ENCODE measurements at regions not wholly inside any gene's neighbourhood (a gene's known extent, or its start where the extent isn't known, plus 50 kb on each side); places are given as distances from the start of the nearest gene placed in this dataset.
"Not testable (repeated sequence)": the region's sequence is repeated elsewhere in the genome, so short reads cannot be mapped to it uniquely, and the experiment has no call there.

- DNase-seq; H3K36me3 ChIP-seq; H3K9me3 ChIP-seq (replicated peaks); H3K4me1 ChIP-seq; H3K4me3 ChIP-seq; H3K27ac ChIP-seq (replicated peaks); intact Hi-C loops (cut with micrococcal nuclease); H3K27me3 ChIP-seq (ENCODE audit: low read depth): not testable (repeated sequence)
Measured at GRCh38 chr2:91500246-91500977, 2808.9 kb downstream of the RPIA start.

- intact Hi-C loops (cut with micrococcal nuclease); H3K4me1 ChIP-seq: not testable (repeated sequence)
Measured at GRCh38 chr2:91500978-91501310, 2809.5 kb downstream of the RPIA start.

GRCh38 chr2:91501481-91502080, 2810.1 kb downstream of the RPIA start:
- intact Hi-C loops (cut with micrococcal nuclease); H3K36me3 ChIP-seq; H3K4me3 ChIP-seq; H3K27ac ChIP-seq (replicated peaks); H3K27me3 ChIP-seq (ENCODE audit: low read depth); H3K4me1 ChIP-seq; H3K9me3 ChIP-seq (replicated peaks); DNase-seq: not testable (repeated sequence)

More at GRCh38 chr2:91500978-91501310, 2809.5 kb downstream of the RPIA start:
- H3K27me3 ChIP-seq (ENCODE audit: low read depth); H3K9me3 ChIP-seq (replicated peaks); H3K36me3 ChIP-seq; H3K4me3 ChIP-seq; DNase-seq; H3K27ac ChIP-seq (replicated peaks): not testable (repeated sequence)

- H3K36me3 ChIP-seq; H3K27me3 ChIP-seq (ENCODE audit: low read depth); H3K4me3 ChIP-seq; H3K27ac ChIP-seq (replicated peaks); DNase-seq; H3K9me3 ChIP-seq (replicated peaks); H3K4me1 ChIP-seq; intact Hi-C loops (cut with micrococcal nuclease): not testable (repeated sequence)
Measured at GRCh38 chr2:91503572-91503958, 2812.1 kb downstream of the RPIA start.

GRCh38 chr2:91503959-91504741, 2812.7 kb downstream of the RPIA start:
- H3K36me3 ChIP-seq; H3K4me1 ChIP-seq; DNase-seq; H3K4me3 ChIP-seq; H3K27me3 ChIP-seq (ENCODE audit: low read depth); intact Hi-C loops (cut with micrococcal nuclease); H3K27ac ChIP-seq (replicated peaks); H3K9me3 ChIP-seq (replicated peaks): not testable (repeated sequence)

- H3K27me3 ChIP-seq (ENCODE audit: low read depth); H3K4me1 ChIP-seq; DNase-seq; intact Hi-C loops (cut with micrococcal nuclease); H3K4me3 ChIP-seq; H3K27ac ChIP-seq (replicated peaks); H3K9me3 ChIP-seq (replicated peaks); H3K36me3 ChIP-seq: not testable (repeated sequence)
Measured at GRCh38 chr2:91508816-91509215, 2817.3 kb downstream of the RPIA start.

- H3K36me3 ChIP-seq; DNase-seq; H3K4me3 ChIP-seq; H3K27me3 ChIP-seq (ENCODE audit: low read depth); H3K9me3 ChIP-seq (replicated peaks); H3K4me1 ChIP-seq; intact Hi-C loops (cut with micrococcal nuclease); H3K27ac ChIP-seq (replicated peaks): not testable (repeated sequence)
Measured at GRCh38 chr2:91509276-91509675, 2817.8 kb downstream of the RPIA start.

- H3K4me3 ChIP-seq; H3K27me3 ChIP-seq (ENCODE audit: low read depth); H3K4me1 ChIP-seq; DNase-seq; H3K27ac ChIP-seq (replicated peaks); intact Hi-C loops (cut with micrococcal nuclease); H3K9me3 ChIP-seq (replicated peaks); H3K36me3 ChIP-seq: not testable (repeated sequence)
Measured at GRCh38 chr2:91511166-91511565, 2819.7 kb downstream of the RPIA start.

GRCh38 chr2:91515966-91516365, 2824.5 kb downstream of the RPIA start:
- H3K36me3 ChIP-seq; H3K4me1 ChIP-seq; intact Hi-C loops (cut with micrococcal nuclease); H3K27me3 ChIP-seq (ENCODE audit: low read depth); H3K4me3 ChIP-seq; DNase-seq; H3K27ac ChIP-seq (replicated peaks); H3K9me3 ChIP-seq (replicated peaks): not testable (repeated sequence)

- intact Hi-C loops (cut with micrococcal nuclease); DNase-seq; H3K36me3 ChIP-seq; H3K4me1 ChIP-seq; H3K4me3 ChIP-seq; H3K27me3 ChIP-seq (ENCODE audit: low read depth); H3K9me3 ChIP-seq (replicated peaks); H3K27ac ChIP-seq (replicated peaks): not testable (repeated sequence)
Measured at GRCh38 chr2:91516669-91517068, 2825.2 kb downstream of the RPIA start.

- DNase-seq; H3K9me3 ChIP-seq (replicated peaks); intact Hi-C loops (cut with micrococcal nuclease); H3K36me3 ChIP-seq; H3K4me1 ChIP-seq; H3K4me3 ChIP-seq; H3K27me3 ChIP-seq (ENCODE audit: low read depth); H3K27ac ChIP-seq (replicated peaks): not testable (repeated sequence)
Measured at GRCh38 chr2:91517846-91518245, 2826.4 kb downstream of the RPIA start.

- H3K4me1 ChIP-seq; H3K27ac ChIP-seq (replicated peaks); H3K36me3 ChIP-seq; intact Hi-C loops (cut with micrococcal nuclease); H3K9me3 ChIP-seq (replicated peaks); H3K4me3 ChIP-seq; DNase-seq; H3K27me3 ChIP-seq (ENCODE audit: low read depth): not testable (repeated sequence)
Measured at GRCh38 chr2:91518361-91518981, 2827.0 kb downstream of the RPIA start.

GRCh38 chr2:91519359-91519758, 2827.9 kb downstream of the RPIA start:
- H3K9me3 ChIP-seq (replicated peaks); H3K4me1 ChIP-seq; H3K36me3 ChIP-seq; H3K4me3 ChIP-seq; intact Hi-C loops (cut with micrococcal nuclease); H3K27ac ChIP-seq (replicated peaks); DNase-seq; H3K27me3 ChIP-seq (ENCODE audit: low read depth): not testable (repeated sequence)
